ENCODE measurements at regions not wholly inside any gene's neighbourhood (a gene's known extent, or its start where the extent isn't known, plus 50 kb on each side); places are given as distances from the start of the nearest gene placed in this dataset.

DNA sequence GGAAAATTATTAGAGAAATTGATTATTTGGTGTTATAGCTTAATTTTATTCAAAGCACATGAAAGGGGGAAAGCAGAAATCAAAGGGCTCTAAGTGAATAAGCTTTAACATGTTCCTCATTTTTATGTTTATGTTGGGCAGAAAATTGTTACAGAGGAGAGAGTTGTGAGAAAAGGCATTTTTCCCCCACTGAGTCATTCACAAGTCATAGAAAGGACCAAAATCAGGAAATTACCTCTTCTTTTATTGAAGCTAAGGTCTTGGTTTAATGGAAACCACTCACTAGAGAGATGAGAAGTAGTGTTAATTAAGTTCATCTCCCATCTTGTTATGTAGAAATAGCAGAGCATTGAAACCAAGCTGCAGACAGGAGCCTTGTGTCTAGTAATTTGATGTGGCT lies 175.3 kb upstream of the THUMPD2 start:
- no peak for TF ChIP-seq CTCF (IDR thresholded peaks at IDR 0.05)
- Histone ChIP-seq H3K36me3 (no peaks in the 10 kb centered on the region), H3K9me3 (no peaks in the 10 kb centered on the region), H3K27ac (no peak overlapping the region), H3K4me1 (no peaks in the 10 kb centered on the region), H3K4me3 (no peak overlapping the region), H3K27me3 (no peaks in the 10 kb centered on the region)
- DNase-seq (no peak), ATAC-seq (no peak)
- intact Hi-C loops (cut with DNase I): no loop called here

- DNase-seq (no peak), ATAC-seq (no peak)
- no peaks in the 10 kb centered on the region for H3K27me3 ChIP-seq
- H3K4me3 ChIP-seq: no peak overlapping the region
- intact Hi-C loops (cut with DNase I): no loop called here
- no peak overlapping the region for H3K27ac ChIP-seq
- TF ChIP-seq CTCF (IDR thresholded peaks at IDR 0.05): no peak
- no peaks in the 10 kb centered on the region for H3K36me3 ChIP-seq
- no peaks in the 10 kb centered on the region for H3K4me1 ChIP-seq
- no peaks in the 10 kb centered on the region for H3K9me3 ChIP-seq
Measured at GRCh38 chr2:39949131-39949530, 170.1 kb upstream of the THUMPD2 start.

- no peak for TF ChIP-seq CTCF (IDR thresholded peaks at IDR 0.05)
Measured at GRCh38 chr2:39948016-39948719, 169.1 kb upstream of the THUMPD2 start.

DNA sequence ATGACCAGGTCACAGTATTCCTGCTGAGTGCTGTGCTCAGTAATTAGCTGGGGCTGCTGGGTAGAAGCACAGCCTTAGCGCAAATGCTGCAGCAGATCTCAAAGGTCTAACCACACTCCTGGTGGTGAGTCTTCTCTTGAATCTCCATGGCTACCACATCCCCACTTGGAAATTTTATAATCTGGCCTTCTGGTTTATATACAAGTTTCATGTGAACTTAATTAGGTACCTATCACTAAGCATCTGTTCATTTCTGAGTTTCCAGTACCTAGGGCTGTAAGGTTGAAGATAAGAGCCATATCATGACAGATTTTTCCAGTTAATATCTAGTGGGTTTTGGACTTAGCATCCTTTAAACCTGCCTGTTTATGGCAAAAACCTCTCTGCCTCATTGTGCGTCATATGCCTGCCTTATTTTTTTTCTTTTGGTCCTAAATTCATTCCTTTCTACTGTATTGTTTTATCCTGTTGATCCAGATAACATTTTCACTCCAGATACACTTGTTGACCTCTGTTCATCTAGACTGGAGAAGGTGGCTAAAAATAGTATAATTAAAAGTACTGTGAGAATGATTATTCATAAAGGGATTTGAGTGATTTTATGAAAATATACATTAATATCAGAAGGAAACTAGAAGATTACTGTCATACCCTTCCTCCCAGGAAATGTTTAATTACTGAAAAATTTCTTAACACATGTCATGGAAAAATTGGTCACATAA lies 168.4 kb upstream of the THUMPD2 start:
- Histone ChIP-seq H3K27me3 (no peaks in the 10 kb centered on the region), H3K9me3 (no peaks in the 10 kb centered on the region), H3K36me3 (no peaks in the 10 kb centered on the region), H3K4me3 (no peak overlapping the region), H3K4me1 (no peaks in the 10 kb centered on the region), H3K27ac (no peak overlapping the region)
- ATAC-seq (no peak), DNase-seq (no peak)
- intact Hi-C loops (cut with DNase I): no loop called here
- TF ChIP-seq CTCF (IDR thresholded peaks at IDR 0.05): no peak

More at GRCh38 chr2:39948016-39948719, 169.1 kb upstream of the THUMPD2 start:
- Histone ChIP-seq H3K9me3 (no peaks in the 10 kb centered on the region), H3K4me1 (no peaks in the 10 kb centered on the region), H3K27me3 (no peaks in the 10 kb centered on the region), H3K27ac (no peak overlapping the region), H3K36me3 (no peaks in the 10 kb centered on the region), H3K4me3 (no peak overlapping the region)
- ATAC-seq: no peak
- intact Hi-C loops (cut with DNase I): no loop called here
- no peak for DNase-seq

- ATAC-seq: no peak
Measured at GRCh38 chr2:39942950-39943349, 163.9 kb upstream of the THUMPD2 start.

More at GRCh38 chr2:39942950-39943349, 163.9 kb upstream of the THUMPD2 start:
- no peak overlapping the region for H3K4me3 ChIP-seq
- no peaks in the 10 kb centered on the region for H3K36me3 ChIP-seq
- no peak for DNase-seq
- intact Hi-C loops (cut with DNase I): no loop called here
- no peak overlapping the region for H3K27ac ChIP-seq
- H3K9me3 ChIP-seq: no peaks in the 10 kb centered on the region
- TF ChIP-seq CTCF (IDR thresholded peaks at IDR 0.05): no peak
- H3K4me1 ChIP-seq: no peaks in the 10 kb centered on the region
- no peaks in the 10 kb centered on the region for H3K27me3 ChIP-seq
